A673 (cell line): ENCODE measurements at regions not wholly inside any gene's neighbourhood (a gene's known extent, or its start where the extent isn't known, plus 50 kb on each side); places are given as distances from the start of the nearest gene placed in this dataset.

Source experiments
- BruUV-seq: library from RNA; stranded (reverse); fragments of 400-500 nt; replicated peaks from 2 replicates; lab custom pipeline; 2021; lab: Mats Ljungman, UMichigan
- CTCF ChIA-PET: fragments of 300-600 bp; sonication (Branson Sonifier 250); formaldehyde crosslinking; loops from one replicate; lab custom pipeline; 2022; ENCODE audit warnings: antibody characterized with exemption; lab: Charles Lee
- POLR2A ChIA-PET: fragments of 300-600 bp; sonication (Branson Sonifier 250); formaldehyde crosslinking; loops from one replicate; lab custom pipeline; 2022; ENCODE audit warnings: antibody characterized with exemption; ENCODE audit not compliant: low non-redundant PET; lab: Charles Lee
- DNase-seq: peaks from one replicate; pipeline ENCODE4 v3.0.0-alpha.2; 2015; ENCODE audit warnings: low spot score
- H3K27ac ChIP-seq: fragments of 200-600 bp; sonication (generic); 2 replicates; pipeline ENCODE4 v1.5.1; 2016; ENCODE audit warnings: mixed run types, low read depth, mild to moderate bottlenecking, mixed read lengths, antibody characterized with exemption, low read length; ENCODE audit not compliant: poor library complexity, severe bottlenecking
- H3K27me3 ChIP-seq: fragments of 200-600 bp; sonication (generic); replicated peaks from 2 replicates; pipeline ENCODE4 v1.6.1; 2017; ENCODE audit warnings: mixed run types, low read depth, mild to moderate bottlenecking, mixed read lengths, antibody characterized with exemption, low read length; ENCODE audit not compliant: insufficient read depth, poor library complexity
- H3K36me3 ChIP-seq: fragments of 200-600 bp; sonication (generic); 2 replicates; pipeline ENCODE4 v1.6.1; 2016; ENCODE audit warnings: mixed run types, mild to moderate bottlenecking, mixed read lengths, antibody characterized with exemption, low read length; ENCODE audit not compliant: insufficient read depth, poor library complexity, severe bottlenecking
- H3K4me1 ChIP-seq: fragments of 200-600 bp; sonication (generic); 2 replicates; pipeline ENCODE4 v1.6.1; 2017; ENCODE audit warnings: mixed run types, mild to moderate bottlenecking, mixed read lengths, antibody characterized with exemption, low read length; ENCODE audit not compliant: insufficient read depth, poor library complexity, severe bottlenecking
- H3K4me3 ChIP-seq: fragments of 200-600 bp; sonication (generic); 2 replicates; pipeline ENCODE4 v1.5.1; 2016; ENCODE audit warnings: low read depth, mixed run types, mild to moderate bottlenecking, mixed read lengths, low read length; ENCODE audit not compliant: poor library complexity, severe bottlenecking
- H3K9me3 ChIP-seq: fragments of 200-600 bp; sonication (generic); 2 replicates; pipeline ENCODE4 v1.6.1; 2016; ENCODE audit warnings: mixed run types, low read depth, mild to moderate bottlenecking, mixed read lengths, antibody characterized with exemption, low read length; ENCODE audit not compliant: poor library complexity, severe bottlenecking
- EZH2 ChIP-seq: fragments of 200-600 bp; sonication (generic); IDR thresholded peaks from 2 replicates; pipeline ENCODE4 v1.6.1; 2017; ENCODE audit warnings: borderline replicate concordance, low read depth, mild to moderate bottlenecking, mixed read lengths, antibody characterized with exemption, low read length; ENCODE audit not compliant: poor library complexity, severe bottlenecking
- intact Hi-C: fragments of 100-400 bp; cut with micrococcal nuclease; formaldehyde crosslinking; loops from one replicate; pipeline ENCODE4 v1.10.0; 2022; ENCODE audit not compliant: unreplicated experiment
- TF ChIP-seq, protein P1 (sequence below): fragments of 300-800, 200-600 bp; sonication (generic); conservative IDR thresholded peaks from 2 replicates; pipeline ENCODE4 v1.5.1; 2017; ENCODE audit warnings: low read depth, mild to moderate bottlenecking, antibody characterized with exemption, low read length, moderate library complexity, mixed read lengths

GRCh38 chr11:121898903-121899302, 217.1 kb downstream of the BLID start:
- ChIA-PET POLR2A (no interaction called here), CTCF (no interaction called here)
- Histone ChIP-seq H3K9me3 (no peaks in the 10 kb centered on the region), H3K27ac (no peak overlapping the region), H3K27me3 (no peaks in the 10 kb centered on the region), H3K4me3 (no peak overlapping the region), H3K4me1 (no peaks in the 10 kb centered on the region), H3K36me3 (no peaks in the 10 kb centered on the region)
- TF ChIP-seq EZH2, result no peak
- TF ChIP-seq, protein P1, sequence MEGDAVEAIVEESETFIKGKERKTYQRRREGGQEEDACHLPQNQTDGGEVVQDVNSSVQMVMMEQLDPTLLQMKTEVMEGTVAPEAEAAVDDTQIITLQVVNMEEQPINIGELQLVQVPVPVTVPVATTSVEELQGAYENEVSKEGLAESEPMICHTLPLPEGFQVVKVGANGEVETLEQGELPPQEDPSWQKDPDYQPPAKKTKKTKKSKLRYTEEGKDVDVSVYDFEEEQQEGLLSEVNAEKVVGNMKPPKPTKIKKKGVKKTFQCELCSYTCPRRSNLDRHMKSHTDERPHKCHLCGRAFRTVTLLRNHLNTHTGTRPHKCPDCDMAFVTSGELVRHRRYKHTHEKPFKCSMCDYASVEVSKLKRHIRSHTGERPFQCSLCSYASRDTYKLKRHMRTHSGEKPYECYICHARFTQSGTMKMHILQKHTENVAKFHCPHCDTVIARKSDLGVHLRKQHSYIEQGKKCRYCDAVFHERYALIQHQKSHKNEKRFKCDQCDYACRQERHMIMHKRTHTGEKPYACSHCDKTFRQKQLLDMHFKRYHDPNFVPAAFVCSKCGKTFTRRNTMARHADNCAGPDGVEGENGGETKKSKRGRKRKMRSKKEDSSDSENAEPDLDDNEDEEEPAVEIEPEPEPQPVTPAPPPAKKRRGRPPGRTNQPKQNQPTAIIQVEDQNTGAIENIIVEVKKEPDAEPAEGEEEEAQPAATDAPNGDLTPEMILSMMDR, result no peak
- BruUV-seq, result no TSS peak
- DNase-seq, result no peak
- intact Hi-C loops, result no loop called here

- Histone ChIP-seq H3K9me3 (no peaks in the 10 kb centered on the region), H3K27me3 (no peaks in the 10 kb centered on the region), H3K4me3 (no peak overlapping the region), H3K36me3 (no peaks in the 10 kb centered on the region), H3K27ac (no peak overlapping the region), H3K4me1 (peaks cover 11% of the 10 kb centered on the region)
- ChIA-PET POLR2A (no interaction called here), CTCF (no interaction called here)
- DNase-seq, result no peak
- intact Hi-C loops, result no loop called here
- no TSS peak for BruUV-seq
- TF ChIP-seq, protein P1, result no peak
- TF ChIP-seq EZH2, result no peak
Observed at GRCh38 chr11:121895919-121896318, 220.1 kb downstream of the BLID start.

- Histone ChIP-seq H3K4me1 (peaks cover 11% of the 10 kb centered on the region), H3K27ac (no peak overlapping the region), H3K27me3 (no peaks in the 10 kb centered on the region), H3K36me3 (no peaks in the 10 kb centered on the region), H3K9me3 (no peaks in the 10 kb centered on the region), H3K4me3 (no peak overlapping the region)
- TF ChIP-seq, protein P1, result no peak
- no peak for TF ChIP-seq EZH2
- CTCF ChIA-PET, result no interaction called here
- intact Hi-C loops, result no loop called here
- BruUV-seq, result no TSS peak
- no peak for DNase-seq
- POLR2A ChIA-PET, result interaction anchor here (0.7 kb wide), 1 partner anchor 114 kb away, joined by 11 read pairs; no protein-coding TSS in a partner anchor
Observed at GRCh38 chr11:121894581-121894980, 221.4 kb downstream of the BLID start.
